K562 (cell line): ENCODE measurements at regions not wholly inside any gene's neighbourhood (a gene's known extent, or its start where the extent isn't known, plus 50 kb on each side); places are given as distances from the start of the nearest gene placed in this dataset.

Experiments
- ATAC-seq: fragments of 200-7000 bp; cut with Tn5 transposase; 3 replicates; pipeline ENCODE4 v1.9.1; 2020; ENCODE audit warnings: moderate library complexity
- BruUV-seq: library from RNA; stranded (reverse); fragments of 400-500 nt; replicated peaks from 2 replicates; lab custom pipeline; 2021; lab: Mats Ljungman, UMichigan
- CTCF ChIA-PET: fragments of 300-600 bp; formaldehyde crosslinking; extraction: SDS; loops from one replicate; lab custom pipeline; 2021; ENCODE audit warnings: low intra/inter-chr PET ratio; lab: Yijun Ruan, JAX
- POLR2A ChIA-PET: fragments of 300-600, 350-650 bp; sonication (Branson Sonifier 250); formaldehyde crosslinking; extraction: SDS; loops from one replicate; lab custom pipeline; 2021; ENCODE audit warnings: antibody characterized with exemption, inconsistent platforms; lab: Yijun Ruan, JAX
- DNase-seq, 4 experiments: peaks; one replicate each; pipeline versions ENCODE4 v3.0.0 to v3.0.0-alpha.2; 2011 to 2018; ENCODE audit warnings: low spot score in 3 of 4, mixed read lengths in 3 of 4; ENCODE audit errors: extremely low read depth in 1 of 4
- FAIRE-seq: peaks from 2 replicates; lab custom pipeline; 2011; peaks lifted over from hg19 to GRCh38; lab: Jason Lieb, UNC
- H2AFZ ChIP-seq: 2 replicates; pipeline ENCODE4 v1.6.0; 2011; ENCODE audit warnings: low read depth, low read length, control low read depth, inconsistent platforms
- H3K27ac ChIP-seq: fragments of 200-600 bp; 3 replicates; pipeline ENCODE4 v1.8.0; 2011; ENCODE audit warnings: low read depth, mild to moderate bottlenecking, control low read depth, inconsistent platforms, low read length, moderate library complexity, mixed read lengths; ENCODE audit errors: extremely low read depth
- H3K27me3 ChIP-seq, 2 experiments: fragments of 300-600 bp in 1 of 2; 2 replicates in 1 of 2; 3 replicates in 1 of 2; pipeline versions ENCODE4 v1.6.0 to v1.8.0; 2011; ENCODE audit warnings: inconsistent platforms in 2 of 2, low read length in 2 of 2, mild to moderate bottlenecking in 1 of 2, mixed read lengths in 1 of 2, moderate library complexity in 1 of 2; ENCODE audit not compliant: control insufficient read depth in 2 of 2, insufficient read depth in 2 of 2
- H3K36me3 ChIP-seq: fragments of 300-600 bp; 3 replicates; pipeline ENCODE4 v1.8.0; 2011; ENCODE audit warnings: mild to moderate bottlenecking, low read length, inconsistent platforms; ENCODE audit not compliant: control insufficient read depth, insufficient read depth
- H3K4me1 ChIP-seq, 2 experiments: fragments of 200-600 bp in 1 of 2; replicated peaks in 1 of 2; 2 replicates in 1 of 2; 3 replicates in 1 of 2; pipeline versions ENCODE4 v1.5.1 to v1.8.0; 2011; ENCODE audit warnings: inconsistent platforms in 2 of 2, low read length in 2 of 2, mild to moderate bottlenecking in 1 of 2, mixed read lengths in 1 of 2, moderate library complexity in 1 of 2; ENCODE audit not compliant: control insufficient read depth in 2 of 2, insufficient read depth in 2 of 2
- H3K4me2 ChIP-seq: 2 replicates; pipeline ENCODE4 v1.6.1; 2011; ENCODE audit warnings: low read length, control low read depth, inconsistent platforms, mixed read lengths; ENCODE audit not compliant: insufficient read depth
- H3K4me3 ChIP-seq: fragments of 200-600 bp; sonication (generic), shearing (Covaris generic); 2 replicates; pipeline ENCODE4 v1.5.1; 2016; ENCODE audit warnings: control low read depth, inconsistent platforms
- H3K79me2 ChIP-seq: fragments of 200-600 bp; 3 replicates; pipeline ENCODE4 v1.8.0; 2011; ENCODE audit warnings: low read length, inconsistent platforms; ENCODE audit not compliant: control insufficient read depth, insufficient read depth
- H3K9ac ChIP-seq, 2 experiments: 2 replicates each; pipeline versions ENCODE4 v1.6.0 to v1.6.1; 2011; ENCODE audit warnings: low read depth in 2 of 2, low read length in 2 of 2, control low read depth in 1 of 2, inconsistent platforms in 1 of 2, mild to moderate bottlenecking in 1 of 2, mixed read lengths in 1 of 2; ENCODE audit not compliant: insufficient read depth in 1 of 2
- H3K9me1 ChIP-seq: one replicate; pipeline ENCODE4 v1.6.0; 2011; ENCODE audit warnings: inconsistent platforms, mild to moderate bottlenecking, low read length, moderate library complexity; ENCODE audit not compliant: control insufficient read depth, insufficient read depth
- H3K9me3 ChIP-seq: replicated peaks from 2 replicates; pipeline ENCODE4 v1.5.1; 2011; ENCODE audit warnings: low read depth, low read length, inconsistent platforms; ENCODE audit not compliant: control insufficient read depth, insufficient read depth
- H4K20me1 ChIP-seq: replicated peaks from 2 replicates; pipeline ENCODE4 v1.6.1; 2011; ENCODE audit warnings: low read length, inconsistent platforms, mixed read lengths; ENCODE audit not compliant: control insufficient read depth, insufficient read depth
- BMI1 ChIP-seq: fragments of 150-350 bp; IDR thresholded peaks from 2 replicates; pipeline ENCODE4 v1.6.1; 2014; ENCODE audit warnings: low read length
- DMBX1 ChIP-seq: fragments of 250-450 bp; sonication (Bioruptor Pico); IDR thresholded peaks from 2 replicates; pipeline ENCODE4 v1.8.0; 2022; ENCODE audit warnings: inconsistent platforms, mild to moderate bottlenecking, moderate library complexity, borderline replicate concordance
- DPF2 ChIP-seq: fragments of 450-650 bp; IDR thresholded peaks from 2 replicates; pipeline ENCODE4 v1.6.1; 2016
- GTF2E2 ChIP-seq: fragments of 200-800 bp; sonication (Bioruptor generic); IDR thresholded peaks from 2 replicates; pipeline ENCODE4 v1.6.1; 2016; ENCODE audit warnings: missing genetic modification characterization, missing compliant biosample characterization
- MECOM ChIP-seq: fragments of 250-450 bp; sonication (Bioruptor Pico); IDR thresholded peaks from 2 replicates; pipeline ENCODE4 v1.8.0; 2022; ENCODE audit warnings: inconsistent platforms
- PHB2 ChIP-seq: fragments of 450-650 bp; IDR thresholded peaks from 2 replicates; pipeline ENCODE4 v1.6.1; 2017; ENCODE audit warnings: low read depth
- THRAP3 ChIP-seq: fragments of 450-650 bp; IDR thresholded peaks from 2 replicates; pipeline ENCODE4 v1.6.1; 2016; ENCODE audit warnings: mild to moderate bottlenecking, inconsistent platforms, borderline replicate concordance
- TRIM24 ChIP-seq, 2 experiments: fragments of 450-650 bp; IDR thresholded peaks; 2 replicates each; pipeline ENCODE4 v1.6.1; 2016
- ZHX1 ChIP-seq: fragments of 150-350 bp; conservative IDR thresholded peaks from 2 replicates; pipeline ENCODE4 v1.6.1; 2014; ENCODE audit warnings: low read length
- ZNF57 ChIP-seq: fragments of 450-650 bp; formaldehyde crosslinking; IDR thresholded peaks from 2 replicates; pipeline ENCODE4 v1.4.0; 2020; ENCODE audit warnings: mild to moderate bottlenecking, moderate library complexity
- WGBS: fragments of 100-300 bp; shearing (Covaris generic); methylation state at CpG from one replicate; pipeline ENCODE4 v1.1.6; 2016; ENCODE audit warnings: low coverage, mixed read lengths; ENCODE audit not compliant: insufficient coverage; ENCODE audit errors: missing lambda C conversion rate; 5-methylcytosine and 5-hydroxymethylcytosine counted together
- in situ Hi-C: fragments of 300-500 bp; cut with MboI; formaldehyde crosslinking; loops from 4 replicates; pipeline ENCODE4 v1.15.0; 2018; ENCODE audit warnings: inconsistent platforms, mixed read lengths
- intact Hi-C: fragments of 100-400 bp; cut with micrococcal nuclease; formaldehyde crosslinking; loops from 2 replicates; pipeline ENCODE4 v1.14.2; 2022
- TF ChIP-seq, protein P1 (sequence below): fragments of 150-350 bp; IDR thresholded peaks from 2 replicates; pipeline ENCODE4 v1.6.1; 2014; ENCODE audit warnings: low read depth, mild to moderate bottlenecking, low read length, borderline replicate concordance

- TF ChIP-seq DPF2, result no peak
- no peak for TF ChIP-seq THRAP3
- TF ChIP-seq GTF2E2, result no peak
- TF ChIP-seq BMI1, result no peak
- no peak for TF ChIP-seq ZNF57 (CRISPR knock-in tag)
- ATAC-seq (no peak), DNase-seq (no peak), FAIRE-seq (no peak)
- POLR2A ChIA-PET, result no interaction called here
- H3K9me3 ChIP-seq, result no peaks in the 10 kb centered on the region
- H3K27ac ChIP-seq, result no peak overlapping the region
- no peak overlapping the region for H3K4me3 ChIP-seq
- WGBS, result 1% methylated on average over 7 of the region's 7 CpGs
- BruUV-seq, result no TSS peak
- H3K27me3 ChIP-seq, result no peaks in the 10 kb centered on the region
- CTCF ChIA-PET, result no interaction called here
- intact Hi-C loops (no loop called here), in situ Hi-C loops (no loop called here)
- no peak overlapping the region for H2AFZ ChIP-seq
- H3K4me1 ChIP-seq, result no peaks in the 10 kb centered on the region
- H3K36me3 ChIP-seq, result no peaks in the 10 kb centered on the region
- H3K4me2 ChIP-seq, result no peak overlapping the region
- no peaks in the 10 kb centered on the region for H3K79me2 ChIP-seq
- H4K20me1 ChIP-seq, result no peaks in the 10 kb centered on the region
- H3K9ac ChIP-seq, result no peak overlapping the region
- no peaks in the 10 kb centered on the region for H3K9me1 ChIP-seq
These were observed 1597.6 kb downstream of the EFNB2 start for GRCh38 chr13:104937881-104938280.

GRCh38 chr13:104936304-104936703 lies 1599.2 kb downstream of the EFNB2 start:
- DNase-seq (no peak), FAIRE-seq (no peak), ATAC-seq (no peak)
- Histone ChIP-seq H3K79me2 (no peaks in the 10 kb centered on the region), H3K9me3 (no peaks in the 10 kb centered on the region), H3K4me2 (no peak overlapping the region), H3K9ac (no peak overlapping the region), H2AFZ (no peak overlapping the region), H3K36me3 (no peaks in the 10 kb centered on the region), H3K9me1 (no peaks in the 10 kb centered on the region), H3K4me3 (no peak overlapping the region), H4K20me1 (no peaks in the 10 kb centered on the region), H3K27ac (no peak overlapping the region), H3K27me3 (no peaks in the 10 kb centered on the region), H3K4me1 (no peaks in the 10 kb centered on the region)
- CTCF ChIA-PET, result no interaction called here
- TF ChIP-seq MECOM (CRISPR knock-in tag) (no peak), DMBX1 (CRISPR knock-in tag) (no peak), ZHX1 (no peak), PHB2 (no peak), TRIM24 (IDR thresholded peaks at IDR 0.05) (no peak)
- TF ChIP-seq, protein P1, sequence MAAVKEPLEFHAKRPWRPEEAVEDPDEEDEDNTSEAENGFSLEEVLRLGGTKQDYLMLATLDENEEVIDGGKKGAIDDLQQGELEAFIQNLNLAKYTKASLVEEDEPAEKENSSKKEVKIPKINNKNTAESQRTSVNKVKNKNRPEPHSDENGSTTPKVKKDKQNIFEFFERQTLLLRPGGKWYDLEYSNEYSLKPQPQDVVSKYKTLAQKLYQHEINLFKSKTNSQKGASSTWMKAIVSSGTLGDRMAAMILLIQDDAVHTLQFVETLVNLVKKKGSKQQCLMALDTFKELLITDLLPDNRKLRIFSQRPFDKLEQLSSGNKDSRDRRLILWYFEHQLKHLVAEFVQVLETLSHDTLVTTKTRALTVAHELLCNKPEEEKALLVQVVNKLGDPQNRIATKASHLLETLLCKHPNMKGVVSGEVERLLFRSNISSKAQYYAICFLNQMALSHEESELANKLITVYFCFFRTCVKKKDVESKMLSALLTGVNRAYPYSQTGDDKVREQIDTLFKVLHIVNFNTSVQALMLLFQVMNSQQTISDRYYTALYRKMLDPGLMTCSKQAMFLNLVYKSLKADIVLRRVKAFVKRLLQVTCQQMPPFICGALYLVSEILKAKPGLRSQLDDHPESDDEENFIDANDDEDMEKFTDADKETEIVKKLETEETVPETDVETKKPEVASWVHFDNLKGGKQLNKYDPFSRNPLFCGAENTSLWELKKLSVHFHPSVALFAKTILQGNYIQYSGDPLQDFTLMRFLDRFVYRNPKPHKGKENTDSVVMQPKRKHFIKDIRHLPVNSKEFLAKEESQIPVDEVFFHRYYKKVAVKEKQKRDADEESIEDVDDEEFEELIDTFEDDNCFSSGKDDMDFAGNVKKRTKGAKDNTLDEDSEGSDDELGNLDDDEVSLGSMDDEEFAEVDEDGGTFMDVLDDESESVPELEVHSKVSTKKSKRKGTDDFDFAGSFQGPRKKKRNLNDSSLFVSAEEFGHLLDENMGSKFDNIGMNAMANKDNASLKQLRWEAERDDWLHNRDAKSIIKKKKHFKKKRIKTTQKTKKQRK, result no peak
- POLR2A ChIA-PET, result no interaction called here
- intact Hi-C loops (no loop called here), in situ Hi-C loops (no loop called here)
- no TSS peak for BruUV-seq
- 0% methylated on average over 2 of the region's 2 CpGs for WGBS
